GM20431 (cell line): ENCODE measurements at regions not wholly inside any gene's neighbourhood (a gene's known extent, or its start where the extent isn't known, plus 50 kb on each side); places are given as distances from the start of the nearest gene placed in this dataset.

Experiments
- in situ Hi-C: fragments of 300-500 bp; cut with MseI, MboI; formaldehyde crosslinking; loops from one replicate; pipeline ENCODE4 v1.15.0; 2020; ENCODE audit warnings: low sequenced_read_pairs; ENCODE audit not compliant: unreplicated experiment

GRCh38 chr9:73219985-73220626 is 68.4 kb downstream of the ANXA1 start:
- in situ Hi-C loops, result no loop called here

DNA sequence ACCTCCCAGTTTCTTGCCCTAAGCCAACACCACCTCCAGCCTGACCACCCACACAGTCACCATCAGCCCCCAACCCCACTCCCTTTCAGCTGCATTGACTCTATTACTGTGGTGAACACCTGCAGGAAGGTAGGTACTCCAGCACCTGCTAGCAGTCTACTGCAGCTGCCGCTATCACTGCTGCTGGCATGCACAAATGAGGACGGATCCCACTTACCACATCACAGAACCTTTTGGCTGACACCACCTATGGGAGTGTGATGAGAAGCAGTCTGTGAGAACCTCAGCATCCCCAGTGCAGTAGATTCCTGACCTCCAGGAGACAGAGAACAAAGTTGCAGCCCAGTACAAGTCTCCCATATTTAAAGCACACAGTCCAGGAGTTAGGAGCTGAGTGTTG is 71.9 kb downstream of the ANXA1 start:
- in situ Hi-C loops, result no loop called here

DNA sequence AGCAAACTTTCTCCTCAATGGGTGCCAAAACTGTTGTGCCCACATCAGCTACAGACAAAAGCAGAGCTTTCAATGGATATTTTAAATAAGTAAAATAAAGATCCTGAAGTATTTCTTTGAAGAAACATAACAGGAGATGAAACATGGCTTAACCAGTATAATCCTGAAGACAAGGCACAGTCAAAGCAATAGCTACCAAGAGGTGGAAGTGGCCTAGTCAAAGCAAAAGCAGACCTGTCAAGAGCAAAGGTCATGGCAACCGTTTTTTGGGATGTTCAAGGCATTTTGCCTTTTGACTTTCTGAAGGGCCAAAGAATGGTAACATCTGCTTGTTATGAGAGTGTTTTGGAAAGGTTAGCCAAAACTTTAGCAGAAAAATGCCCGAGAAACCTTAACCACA is 77.9 kb downstream of the ANXA1 start:
- in situ Hi-C loops, result no loop called here

- in situ Hi-C loops, result no loop called here
These were observed 78.6 kb downstream of the ANXA1 start for GRCh38 chr9:73230251-73230650.

DNA sequence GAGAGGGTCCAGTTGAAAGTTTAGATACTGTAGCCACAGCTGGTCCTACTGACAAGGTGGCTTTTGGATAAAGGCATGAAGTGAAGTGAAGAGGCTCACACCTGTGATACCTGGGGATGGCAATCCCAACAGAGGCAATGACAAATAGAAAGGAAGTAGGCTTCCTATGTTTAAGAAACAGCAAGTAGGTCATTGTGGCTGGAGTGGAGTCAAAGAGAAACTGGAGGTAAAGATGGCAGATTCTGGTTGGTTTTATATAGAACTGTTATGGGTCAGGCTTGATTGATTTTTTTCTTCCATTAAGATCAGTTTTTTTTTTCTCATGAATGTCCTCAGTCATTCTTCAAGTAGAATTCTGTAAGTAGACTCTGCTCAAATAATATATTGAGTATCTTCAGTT is 79.5 kb downstream of the ANXA1 start:
- in situ Hi-C loops, result no loop called here

- in situ Hi-C loops, result no loop called here
These were observed 81.8 kb downstream of the ANXA1 start for GRCh38 chr9:73233359-73234007.

- in situ Hi-C loops, result no loop called here
These were observed 82.3 kb downstream of the ANXA1 start for GRCh38 chr9:73234008-73234360.

- in situ Hi-C loops, result no loop called here
These were observed 85.5 kb downstream of the ANXA1 start for GRCh38 chr9:73237140-73237539.

GRCh38 chr9:73239570-73240265 is 88.1 kb downstream of the ANXA1 start:
- in situ Hi-C loops, result no loop called here

- in situ Hi-C loops, result no loop called here
These were observed 91.4 kb downstream of the ANXA1 start for GRCh38 chr9:73243078-73243477.

DNA sequence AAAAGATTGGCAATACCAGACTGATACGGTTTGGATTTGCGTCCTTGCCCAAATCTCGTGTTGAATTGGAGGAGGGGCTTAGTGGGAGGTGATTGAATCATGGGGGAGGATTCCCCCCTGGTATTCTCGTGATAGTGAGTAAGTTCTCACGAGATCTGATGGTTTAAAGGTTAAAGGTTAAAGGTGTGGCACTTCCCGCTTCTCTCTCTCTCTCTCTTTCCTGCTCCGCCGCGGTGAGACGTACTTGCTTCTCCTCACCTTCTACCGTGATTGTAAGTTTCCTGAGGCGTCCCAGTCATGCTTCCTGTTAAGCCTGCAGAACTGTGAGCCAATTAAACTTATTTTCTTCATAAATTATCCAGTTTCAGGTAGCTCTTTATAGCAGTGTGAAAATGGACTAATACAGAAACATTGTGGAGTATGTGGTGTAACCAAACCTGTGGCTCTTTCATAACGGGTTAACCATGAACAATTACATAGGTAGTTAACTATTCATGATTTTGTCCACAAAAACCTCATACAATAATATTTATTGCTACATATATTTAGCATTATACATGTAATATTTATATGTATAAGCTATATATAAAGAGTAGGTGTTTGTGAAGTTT is 107.5 kb downstream of the ANXA1 start:
- in situ Hi-C loops, result no loop called here

- in situ Hi-C loops, result no loop called here
These were observed 108.8 kb downstream of the ANXA1 start for GRCh38 chr9:73260506-73260905.

DNA sequence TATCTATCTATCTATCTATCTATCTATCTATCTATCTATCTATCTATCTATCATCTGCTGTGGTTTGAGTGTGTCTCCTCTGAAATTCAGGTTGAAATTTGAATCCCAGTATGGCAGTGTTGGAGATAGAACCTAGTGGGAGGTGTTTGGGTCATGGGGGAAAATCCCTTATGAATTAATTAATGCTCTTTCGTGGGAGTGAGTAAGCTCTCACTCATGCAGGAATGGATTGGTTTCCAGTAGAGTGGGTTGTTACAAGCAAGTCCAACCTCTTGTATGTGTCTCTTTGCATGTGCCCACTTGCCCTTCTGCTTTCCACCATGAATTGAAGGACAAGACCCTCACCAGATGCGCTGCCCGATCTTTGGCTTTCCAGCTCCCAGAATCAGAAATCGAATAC is 113.0 kb downstream of the ANXA1 start:
- in situ Hi-C loops, result no loop called here

GRCh38 chr9:73265876-73266275 is 114.2 kb downstream of the ANXA1 start:
- in situ Hi-C loops, result no loop called here

- in situ Hi-C loops, result no loop called here
These were observed 117.9 kb downstream of the ANXA1 start for GRCh38 chr9:73269430-73270101.

DNA sequence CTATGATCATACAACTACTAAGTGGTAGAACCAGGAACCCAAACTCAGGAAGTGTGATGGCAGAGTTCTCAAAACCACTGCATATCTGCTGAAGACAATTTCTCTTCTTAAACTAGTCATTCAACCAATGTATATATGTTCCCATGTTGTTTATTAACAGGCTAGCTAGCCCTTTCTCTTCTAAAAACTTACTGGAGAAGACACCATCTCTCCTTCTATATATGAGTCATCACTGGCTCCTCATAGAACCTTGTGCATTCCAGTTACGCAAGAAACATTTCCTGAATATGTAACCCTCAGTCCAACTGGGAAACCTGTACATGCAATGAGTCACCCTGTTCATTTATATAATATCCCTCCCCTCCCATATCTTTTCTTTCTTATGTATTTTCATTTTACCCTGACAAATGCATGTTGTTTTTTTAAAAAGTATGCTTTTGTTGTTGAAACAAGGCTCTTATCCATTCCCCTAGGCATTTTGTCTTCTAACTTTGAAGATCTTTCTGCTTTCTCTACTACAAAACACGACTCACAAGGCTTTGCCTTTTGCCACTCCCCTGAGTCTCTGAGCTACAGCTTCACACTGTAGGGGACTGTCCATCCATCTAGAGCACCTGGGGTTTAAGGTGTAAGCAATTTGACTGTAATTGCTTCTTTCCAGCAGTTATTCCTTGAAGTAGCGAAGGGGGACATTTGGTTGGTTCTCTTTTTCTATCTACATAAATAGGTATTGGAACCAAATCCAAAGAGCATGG is 119.5 kb downstream of the ANXA1 start:
- in situ Hi-C loops, result no loop called here

GRCh38 chr9:73280113-73280512 is 128.4 kb downstream of the ANXA1 start:
- in situ Hi-C loops, result no loop called here

- in situ Hi-C loops, result no loop called here
These were observed 132.7 kb downstream of the ANXA1 start for GRCh38 chr9:73284377-73284776.

DNA sequence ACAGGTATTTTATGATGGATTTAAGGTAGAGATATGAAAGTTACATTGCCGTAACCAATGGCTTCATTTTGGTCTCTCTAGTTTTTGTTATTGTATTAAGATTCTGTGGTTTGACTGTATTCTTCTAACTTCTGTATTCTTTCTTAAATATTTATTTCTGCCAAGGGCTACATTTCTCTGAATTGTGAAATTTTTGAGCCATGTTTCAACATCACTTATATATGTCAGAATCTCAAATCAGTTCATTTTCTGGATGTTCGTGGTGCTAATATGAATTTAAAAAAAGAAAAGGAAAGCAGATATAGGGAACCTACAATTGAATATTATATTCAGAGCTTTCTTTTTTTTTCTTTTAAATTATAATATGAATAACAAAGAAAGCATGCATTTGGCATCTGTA is 142.7 kb downstream of the ANXA1 start:
- in situ Hi-C loops, result no loop called here

DNA sequence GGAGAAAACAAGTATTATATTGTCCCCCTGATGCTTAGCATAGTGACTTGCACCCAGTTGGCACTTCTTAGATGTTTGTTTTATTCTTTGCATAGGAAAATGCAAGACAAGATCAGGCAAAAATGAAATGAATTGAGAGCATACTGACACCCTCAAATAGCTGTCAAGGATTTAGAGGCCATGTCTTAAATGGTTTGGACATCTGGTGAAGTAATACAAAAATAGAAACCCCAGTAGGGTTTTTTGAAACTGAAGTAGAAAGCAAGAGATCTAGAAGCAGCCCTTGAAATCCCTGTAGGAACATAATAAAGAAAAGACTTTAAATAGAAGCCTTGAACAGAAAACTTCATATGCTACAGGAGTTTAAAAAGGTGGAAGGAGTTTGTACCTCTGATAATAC is 174.3 kb downstream of the ANXA1 start:
- in situ Hi-C loops, result loop anchor here (25.0 kb wide), 1 partner anchor 111 kb away; no protein-coding TSS in a partner anchor
